B cell (primary cell): ENCODE measurements at regions not wholly inside any gene's neighbourhood (a gene's known extent, or its start where the extent isn't known, plus 50 kb on each side); places are given as distances from the start of the nearest gene placed in this dataset.

ENCODE experiments used
- ATAC-seq: fragments of 200-7000 bp; cut with Tn5 transposase; one replicate; pipeline ENCODE4 v1.10.0; 2021; ENCODE audit warnings: low read depth, mild to moderate bottlenecking, moderate number of reproducible peaks, moderate library complexity
- CTCF ChIA-PET: fragments of 350-600 bp; sonication (Branson Sonifier 250); formaldehyde crosslinking; loops from one replicate; lab custom pipeline; 2021; ENCODE audit warnings: antibody characterized with exemption, inconsistent platforms; lab: Charles Lee
- POLR2A ChIA-PET: fragments of 350-600 bp; sonication (Branson Sonifier 250); formaldehyde crosslinking; loops from one replicate; lab custom pipeline; 2021; ENCODE audit warnings: antibody characterized with exemption; lab: Charles Lee
- DNase-seq: peaks from one replicate; pipeline ENCODE4 v3.0.0; 2013
- H2AFZ ChIP-seq: 2 replicates; pipeline ENCODE4 v1.6.1; 2012; ENCODE audit warnings: mild to moderate bottlenecking, low read depth, low read length; ENCODE audit not compliant: insufficient read depth, poor library complexity, severe bottlenecking
- H3K27ac ChIP-seq, 2 donors: 1 replicate in 1 of 2; 2 replicates in 1 of 2; pipeline ENCODE4 v1.5.1; 2012 to 2013; ENCODE audit warnings: low read length in 2 of 2, mild to moderate bottlenecking in 2 of 2, moderate library complexity in 1 of 2
- H3K27me3 ChIP-seq, 4 experiments: fragments of 200-600 bp in 1 of 4; sonication (generic) in 1 of 4; replicated peaks in 1 of 4; 1 replicate in 2 of 4; 2 replicates in 2 of 4; pipeline versions ENCODE4 v1.6.1 to v1.7.0; 2013 to 2016; ENCODE audit warnings: low read length in 3 of 4, mild to moderate bottlenecking in 2 of 4, mixed read lengths in 1 of 4, moderate library complexity in 1 of 4; ENCODE audit not compliant: insufficient read depth in 4 of 4, control insufficient read depth in 3 of 4; ENCODE audit errors: control extremely low read depth in 1 of 4
- H3K36me3 ChIP-seq, 2 experiments: replicated peaks in 1 of 2; 1 replicate in 1 of 2; 2 replicates in 1 of 2; pipeline versions ENCODE4 v1.6.1 to v1.7.1; 2013; ENCODE audit warnings: low read length in 1 of 2; ENCODE audit not compliant: insufficient read depth in 2 of 2, control insufficient read depth in 1 of 2; ENCODE audit errors: control extremely low read depth in 1 of 2, extremely low read depth in 1 of 2
- H3K4me1 ChIP-seq, 2 donors: fragments of 200-600 bp in 1 of 2; sonication (generic) in 1 of 2; 1 replicate in 1 of 2; 2 replicates in 1 of 2; pipeline versions ENCODE4 v1.5.1 to v1.6.1; 2013 to 2017; ENCODE audit warnings: low read length in 2 of 2; ENCODE audit not compliant: control insufficient read depth in 2 of 2, insufficient read depth in 2 of 2
- H3K4me2 ChIP-seq: replicated peaks from 2 replicates; pipeline ENCODE3; 2012; ENCODE audit warnings: mild to moderate bottlenecking, low read depth, low read length; ENCODE audit not compliant: poor library complexity, severe bottlenecking
- H3K4me3 ChIP-seq, 5 experiments: fragments of 200-600 bp in 1 of 5; sonication (generic) in 1 of 5; 1 replicate in 3 of 5; 2 replicates in 2 of 5; pipeline versions ENCODE4 v1.5.1 to v1.7.0; 2011 to 2016; ENCODE audit warnings: low read length in 4 of 5, mild to moderate bottlenecking in 4 of 5, low read depth in 2 of 5, control low read depth in 1 of 5, moderate library complexity in 1 of 5; ENCODE audit not compliant: insufficient read depth in 1 of 5; ENCODE audit errors: control extremely low read depth in 1 of 5, extremely low read depth in 1 of 5
- H3K79me2 ChIP-seq: fragments of 200-600 bp; sonication (generic); one replicate; pipeline ENCODE4 v1.6.0; 2016; ENCODE audit warnings: low read length; ENCODE audit not compliant: control insufficient read depth, insufficient read depth
- H3K9ac ChIP-seq: fragments of 200-600 bp; sonication (generic); 2 replicates; pipeline ENCODE4 v1.6.1; 2017; ENCODE audit warnings: mild to moderate bottlenecking, low read length, moderate library complexity
- H3K9me3 ChIP-seq, 3 donors: one replicate each; pipeline versions ENCODE4 v1.6.1 to v1.7.1; 2013; ENCODE audit warnings: low read length in 2 of 3; ENCODE audit not compliant: control insufficient read depth in 2 of 3, insufficient read depth in 1 of 3; ENCODE audit errors: control extremely low read depth in 1 of 3
- H4K20me1 ChIP-seq: 2 replicates; pipeline ENCODE4 v1.6.0; 2012; ENCODE audit warnings: mild to moderate bottlenecking, low read length; ENCODE audit not compliant: insufficient read depth, control insufficient read depth, poor library complexity, severe bottlenecking
- H3K27ac Mint-ChIP-seq: one replicate; pipeline ENCODE4 v1.8.0; 2021; ENCODE audit warnings: mixed read lengths
- H3K27me3 Mint-ChIP-seq: one replicate; pipeline ENCODE4 v1.8.0; 2021; ENCODE audit warnings: mixed read lengths
- H3K4me1 Mint-ChIP-seq: one replicate; pipeline ENCODE4 v1.8.0; 2021; ENCODE audit warnings: mixed read lengths
- H3K4me3 Mint-ChIP-seq: one replicate; pipeline ENCODE4 v1.8.0; 2021; ENCODE audit warnings: mixed read lengths
- H3K9me3 Mint-ChIP-seq: one replicate; pipeline ENCODE4 v1.8.0; 2022; ENCODE audit warnings: mixed read lengths; ENCODE audit not compliant: insufficient read depth
- CTCF ChIP-seq: fragments of 200-600 bp; IDR thresholded peaks from one replicate; pipeline ENCODE4 v1.8.0; 2022; ENCODE audit warnings: antibody characterized with exemption, mild to moderate bottlenecking
- EZH2 ChIP-seq: IDR thresholded peaks from 2 replicates; pipeline ENCODE4 v1.6.1; 2012; ENCODE audit warnings: borderline replicate concordance, low read depth, mild to moderate bottlenecking, moderate library complexity, low read length; ENCODE audit not compliant: insufficient read depth, poor library complexity, severe bottlenecking
- WGBS: methylation state at CpG from one replicate; pipeline ENCODE4 v1.1.5; 2013; ENCODE audit warnings: missing lambda C conversion rate; ENCODE audit not compliant: insufficient coverage; 5-methylcytosine and 5-hydroxymethylcytosine counted together
- intact Hi-C: fragments of 100-400 bp; cut with micrococcal nuclease; formaldehyde crosslinking; loops from one replicate; pipeline ENCODE4 v1.10.0; 2022

- no peaks in the 10 kb centered on the region for H3K9me3 ChIP-seq
- ChIA-PET POLR2A (no interaction called here), CTCF (no interaction called here)
- no peaks in the 10 kb centered on the region for H3K27me3 ChIP-seq
- peaks cover 5% of the 10 kb centered on the region for H3K27me3 Mint-ChIP-seq
- DNase-seq, result no peak
- no peaks in the 10 kb centered on the region for H3K36me3 ChIP-seq
- H3K9me3 Mint-ChIP-seq, result no peaks in the 10 kb centered on the region
- no peak for TF ChIP-seq CTCF
- no peak for TF ChIP-seq EZH2
- H3K4me3 Mint-ChIP-seq, result no peak overlapping the region
- no peak overlapping the region for H3K4me3 ChIP-seq
- H3K4me2 ChIP-seq, result no peak overlapping the region
- no peaks in the 10 kb centered on the region for H3K4me1 ChIP-seq
- ATAC-seq, result no peak
- no peaks in the 10 kb centered on the region for H3K4me1 Mint-ChIP-seq
- no peak overlapping the region for H3K27ac Mint-ChIP-seq
- H3K79me2 ChIP-seq, result no peaks in the 10 kb centered on the region
- no peak overlapping the region for H2AFZ ChIP-seq
- H4K20me1 ChIP-seq, result no peaks in the 10 kb centered on the region
- intact Hi-C loops, result no loop called here
- WGBS, result no CpG with 5 or more reads among the region's 6 CpGs
- no peak overlapping the region for H3K9ac ChIP-seq
- H3K27ac ChIP-seq, result no peak overlapping the region
Measured at GRCh38 chr20:51894201-51894600, 91.9 kb upstream of the SALL4 start.

- Histone ChIP-seq H3K36me3 (no peaks in the 10 kb centered on the region), H3K4me1 (no peaks in the 10 kb centered on the region), H3K4me2 (no peak overlapping the region), H3K27ac (no peak overlapping the region), H3K27me3 (no peaks in the 10 kb centered on the region), H4K20me1 (no peaks in the 10 kb centered on the region), H3K9me3 (no peaks in the 10 kb centered on the region), H3K79me2 (no peaks in the 10 kb centered on the region), H3K9ac (no peak overlapping the region), H3K4me3 (no peak overlapping the region), H2AFZ (no peak overlapping the region)
- no peak for TF ChIP-seq CTCF
- TF ChIP-seq EZH2, result no peak
- Mint-ChIP-seq H3K4me3 (no peak overlapping the region), H3K27me3 (no peaks in the 10 kb centered on the region), H3K27ac (no peak overlapping the region), H3K4me1 (no peaks in the 10 kb centered on the region), H3K9me3 (no peaks in the 10 kb centered on the region)
- WGBS, result 90% methylated on average over 2 of the region's 7 CpGs
- POLR2A ChIA-PET, result no interaction called here
- no peak for DNase-seq
- CTCF ChIA-PET, result no interaction called here
- intact Hi-C loops, result no loop called here
- no peak for ATAC-seq
Measured at GRCh38 chr20:51893723-51894122, 91.4 kb upstream of the SALL4 start.
